ENCODE measurements at regions not wholly inside any gene's neighbourhood (a gene's known extent, or its start where the extent isn't known, plus 50 kb on each side); places are given as distances from the start of the nearest gene placed in this dataset.
"Not testable (repeated sequence)": the region's sequence is repeated elsewhere in the genome, so short reads cannot be mapped to it uniquely, and the experiment has no call there.

GRCh38 chr5:173408946-173409345 lies 80.7 kb upstream of the STC2 start:
- peaks cover 9 to 31% of the 10 kb centered on the region in 2 donors for H3K27me3 Mint-ChIP-seq
- no peaks in the 10 kb centered on the region for H3K36me3 Mint-ChIP-seq (ENCODE audit: insufficient read depth)
- no peak overlapping the region for H3K27ac Mint-ChIP-seq
- H3K9me3 Mint-ChIP-seq, result no peaks in the 10 kb centered on the region
- no peaks in the 10 kb centered on the region for H3K4me1 Mint-ChIP-seq (ENCODE audit: low read depth in 2 of 2)
- ATAC-seq (replicated peaks) (no peak), DNase-seq (no peak)
- no peak overlapping the region for H3K4me3 Mint-ChIP-seq

- H3K4me3 Mint-ChIP-seq, result no peak overlapping the region
- H3K36me3 Mint-ChIP-seq (ENCODE audit: insufficient read depth), result no peaks in the 10 kb centered on the region
- ATAC-seq (replicated peaks) (no peak), DNase-seq (no peak)
- no peak overlapping the region for H3K27ac Mint-ChIP-seq
- H3K27me3 Mint-ChIP-seq, result peaks cover 10 to 24% of the 10 kb centered on the region in 2 donors
- peaks cover 0 to 2% of the 10 kb centered on the region in 2 donors for H3K9me3 Mint-ChIP-seq
- no peaks in the 10 kb centered on the region for H3K4me1 Mint-ChIP-seq (ENCODE audit: low read depth in 2 of 2)
Observed at GRCh38 chr5:173399851-173400250, 71.6 kb upstream of the STC2 start.

GRCh38 chr5:173397516-173397915 lies 69.3 kb upstream of the STC2 start:
- H3K9me3 Mint-ChIP-seq, result peaks cover 0 to 2% of the 10 kb centered on the region in 2 donors
- H3K4me1 Mint-ChIP-seq (ENCODE audit: low read depth in 2 of 2), result peaks cover 0 to 1% of the 10 kb centered on the region in 2 donors
- no peak for ATAC-seq (replicated peaks)
- H3K27ac Mint-ChIP-seq, result no peak overlapping the region
- no peak for DNase-seq
- H3K36me3 Mint-ChIP-seq (ENCODE audit: insufficient read depth), result no peaks in the 10 kb centered on the region
- no peak overlapping the region for H3K4me3 Mint-ChIP-seq
- peaks cover 22 to 43% of the 10 kb centered on the region in 2 donors for H3K27me3 Mint-ChIP-seq

- H3K4me1 Mint-ChIP-seq (ENCODE audit: low read depth in 2 of 2), result peaks cover 0 to 1% of the 10 kb centered on the region in 2 donors
- H3K27ac Mint-ChIP-seq, result no peak overlapping the region
- no peaks in the 10 kb centered on the region for H3K36me3 Mint-ChIP-seq (ENCODE audit: insufficient read depth)
- no peak overlapping the region for H3K4me3 Mint-ChIP-seq
- ATAC-seq (replicated peaks) (no peak), DNase-seq (no peak)
- H3K27me3 Mint-ChIP-seq, result peaks cover 22 to 44% of the 10 kb centered on the region in 2 donors
- peaks cover 0 to 2% of the 10 kb centered on the region in 2 donors for H3K9me3 Mint-ChIP-seq
Observed at GRCh38 chr5:173396311-173396993, 68.2 kb upstream of the STC2 start.

GRCh38 chr5:173395933-173396308 lies 67.7 kb upstream of the STC2 start:
- DNase-seq (no peak), ATAC-seq (replicated peaks) (no peak)
- Mint-ChIP-seq H3K27me3 (peaks cover 22 to 49% of the 10 kb centered on the region in 2 donors), H3K9me3 (peaks cover 0 to 2% of the 10 kb centered on the region in 2 donors), H3K4me3 (no peak overlapping the region), H3K27ac (no peak overlapping the region), H3K4me1 (ENCODE audit: low read depth in 2 of 2) (peaks cover 0 to 1% of the 10 kb centered on the region in 2 donors), H3K36me3 (ENCODE audit: insufficient read depth) (no peaks in the 10 kb centered on the region)

GRCh38 chr5:173395257-173395932 lies 67.2 kb upstream of the STC2 start:
- H3K4me1 Mint-ChIP-seq (ENCODE audit: low read depth in 2 of 2), result peaks cover 0 to 1% of the 10 kb centered on the region in 2 donors
- H3K27me3 Mint-ChIP-seq, result peaks cover 26 to 54% of the 10 kb centered on the region in 2 donors
- no peak overlapping the region for H3K4me3 Mint-ChIP-seq
- ATAC-seq (replicated peaks), result no peak
- DNase-seq, result no peak
- peaks cover 0 to 2% of the 10 kb centered on the region in 2 donors for H3K9me3 Mint-ChIP-seq
- no peaks in the 10 kb centered on the region for H3K36me3 Mint-ChIP-seq (ENCODE audit: insufficient read depth)
- H3K27ac Mint-ChIP-seq, result no peak overlapping the region

- Mint-ChIP-seq H3K36me3 (ENCODE audit: insufficient read depth) (no peaks in the 10 kb centered on the region), H3K27me3 (peaks cover 32 to 61% of the 10 kb centered on the region in 2 donors), H3K4me3 (no peak overlapping the region), H3K27ac (no peak overlapping the region), H3K9me3 (peaks cover 0 to 2% of the 10 kb centered on the region in 2 donors), H3K4me1 (ENCODE audit: low read depth in 2 of 2) (peaks cover 0 to 1% of the 10 kb centered on the region in 2 donors)
- ATAC-seq (replicated peaks) (no peak), DNase-seq (no peak)
Observed at GRCh38 chr5:173394701-173395100, 66.5 kb upstream of the STC2 start.

GRCh38 chr5:173392172-173392571 lies 64.0 kb upstream of the STC2 start:
- Mint-ChIP-seq H3K36me3 (ENCODE audit: insufficient read depth) (no peaks in the 10 kb centered on the region), H3K9me3 (no peaks in the 10 kb centered on the region), H3K27ac (no peak overlapping the region), H3K27me3 (peaks cover 27 to 64% of the 10 kb centered on the region in 2 donors), H3K4me3 (no peak overlapping the region), H3K4me1 (ENCODE audit: low read depth in 2 of 2) (peaks cover 0 to 1% of the 10 kb centered on the region in 2 donors)
- no peak for ATAC-seq (replicated peaks)
- no peak for DNase-seq

GRCh38 chr5:173391031-173391430 lies 62.8 kb upstream of the STC2 start:
- H3K4me3 Mint-ChIP-seq, result no peak overlapping the region
- H3K36me3 Mint-ChIP-seq (ENCODE audit: insufficient read depth), result no peaks in the 10 kb centered on the region
- H3K27ac Mint-ChIP-seq, result no peak overlapping the region
- peaks cover 0 to 1% of the 10 kb centered on the region in 2 donors for H3K4me1 Mint-ChIP-seq (ENCODE audit: low read depth in 2 of 2)
- ATAC-seq (replicated peaks) (no peak), DNase-seq (no peak)
- H3K27me3 Mint-ChIP-seq, result peaks cover 23 to 56% of the 10 kb centered on the region in 2 donors
- H3K9me3 Mint-ChIP-seq, result no peaks in the 10 kb centered on the region

GRCh38 chr5:173387293-173387692 lies 59.1 kb upstream of the STC2 start:
- ATAC-seq (replicated peaks); DNase-seq; H3K36me3 Mint-ChIP-seq (ENCODE audit: insufficient read depth); H3K27ac Mint-ChIP-seq; H3K9me3 Mint-ChIP-seq; H3K4me1 Mint-ChIP-seq (ENCODE audit: low read depth in 2 of 2); H3K4me3 Mint-ChIP-seq: not testable (repeated sequence)
- peaks cover 22 to 56% of the 10 kb centered on the region in 2 donors for H3K27me3 Mint-ChIP-seq

- no peak overlapping the region for H3K4me3 Mint-ChIP-seq
- DNase-seq, result no peak
- peaks cover 0 to 9% of the 10 kb centered on the region in 2 donors for H3K9me3 Mint-ChIP-seq
- peaks cover 22 to 50% of the 10 kb centered on the region in 2 donors for H3K27me3 Mint-ChIP-seq
- H3K27ac Mint-ChIP-seq, result no peak overlapping the region
- no peak for ATAC-seq (replicated peaks)
- H3K4me1 Mint-ChIP-seq (ENCODE audit: low read depth in 2 of 2), result no peaks in the 10 kb centered on the region
- H3K36me3 Mint-ChIP-seq (ENCODE audit: insufficient read depth), result no peaks in the 10 kb centered on the region
Observed at GRCh38 chr5:173385832-173386360, 57.7 kb upstream of the STC2 start.

GRCh38 chr5:173383711-173384110 lies 55.5 kb upstream of the STC2 start:
- Mint-ChIP-seq H3K27ac (no peak overlapping the region), H3K27me3 (peaks cover 26 to 42% of the 10 kb centered on the region in 2 donors), H3K4me3 (no peak overlapping the region), H3K36me3 (ENCODE audit: insufficient read depth) (peaks cover 4% of the 10 kb centered on the region), H3K4me1 (ENCODE audit: low read depth in 2 of 2) (no peaks in the 10 kb centered on the region), H3K9me3 (peaks cover 0 to 14% of the 10 kb centered on the region in 2 donors)
- no peak for ATAC-seq (replicated peaks)
- no peak for DNase-seq

GRCh38 chr5:173378727-173379126 lies 50.5 kb upstream of the STC2 start:
- Mint-ChIP-seq H3K36me3 (ENCODE audit: insufficient read depth) (peaks cover 4% of the 10 kb centered on the region), H3K27me3 (peaks cover 15 to 41% of the 10 kb centered on the region in 2 donors), H3K4me3 (no peak overlapping the region), H3K9me3 (peaks cover 0 to 5% of the 10 kb centered on the region in 2 donors), H3K4me1 (ENCODE audit: low read depth in 2 of 2) (no peaks in the 10 kb centered on the region), H3K27ac (no peak overlapping the region)
- DNase-seq (no peak), ATAC-seq (replicated peaks) (no peak)

Data from effector memory CD8-positive, alpha-beta T cell (primary cell).